SK-N-SH (cell line): ENCODE measurements at regions not wholly inside any gene's neighbourhood (a gene's known extent, or its start where the extent isn't known, plus 50 kb on each side); places are given as distances from the start of the nearest gene placed in this dataset.
"Not testable (repeated sequence)": the region's sequence is repeated elsewhere in the genome, so short reads cannot be mapped to it uniquely, and the experiment has no call there.

Experiments
- CTCF ChIA-PET: fragments of 300-600, 350-600 bp; formaldehyde crosslinking; extraction: SDS; loops from one replicate; lab custom pipeline; 2021; lab: Yijun Ruan, JAX
- POLR2A ChIA-PET: fragments of 350-600 bp; sonication (Branson Sonifier 250); formaldehyde crosslinking; extraction: SDS; loops from one replicate; lab custom pipeline; 2020; ENCODE audit warnings: antibody characterized with exemption, inconsistent platforms; lab: Yijun Ruan, JAX
- DNase-seq: peaks from one replicate; pipeline ENCODE4 v3.0.0; 2012
- H2AFZ ChIP-seq: fragments of 200-600 bp; sonication (generic); 2 replicates; pipeline ENCODE4 v1.8.1; 2016; ENCODE audit warnings: antibody characterized with exemption, mild to moderate bottlenecking, low read depth
- H3F3A ChIP-seq: fragments of 200-600 bp; sonication (generic); replicated peaks from 2 replicates; pipeline ENCODE3; 2016; ENCODE audit warnings: antibody characterized with exemption, mild to moderate bottlenecking; ENCODE audit not compliant: insufficient read depth
- H3K27ac ChIP-seq, 2 experiments: fragments of 200-500 bp in 1 of 2; fragments of 200-600 bp in 1 of 2; sonication (Bioruptor generic) in 1 of 2; sonication (generic), shearing (Covaris generic) in 1 of 2; 2 replicates each; pipeline versions ENCODE4 v1.5.1 to v1.6.1; 2014 to 2016; ENCODE audit warnings: low read depth in 2 of 2, inconsistent platforms in 1 of 2, low read length in 1 of 2, mild to moderate bottlenecking in 1 of 2, mixed read lengths in 1 of 2
- H3K27me3 ChIP-seq: fragments of 200-600 bp; sonication (generic), shearing (Covaris generic); 2 replicates; pipeline ENCODE4 v1.6.1; 2016; ENCODE audit warnings: mixed run types; ENCODE audit not compliant: insufficient read depth
- H3K36me3 ChIP-seq, 2 experiments: fragments of 200-500 bp in 1 of 2; fragments of 200-600 bp in 1 of 2; sonication (Bioruptor generic) in 1 of 2; sonication (generic) in 1 of 2; replicated peaks in 1 of 2; 2 replicates each; pipeline versions ENCODE3 to v1.5.1; 2014 to 2016; ENCODE audit warnings: low read length in 1 of 2, mild to moderate bottlenecking in 1 of 2; ENCODE audit not compliant: insufficient read depth in 2 of 2, control insufficient read depth in 1 of 2
- H3K4me1 ChIP-seq, 2 experiments: fragments of 200-500 bp in 1 of 2; fragments of 200-600 bp in 1 of 2; sonication (Bioruptor generic) in 1 of 2; sonication (generic), shearing (Covaris generic) in 1 of 2; 2 replicates each; pipeline versions ENCODE4 v1.5.1 to v1.6.1; 2014 to 2016; ENCODE audit warnings: low read depth in 1 of 2, low read length in 1 of 2, mixed run types in 1 of 2; ENCODE audit not compliant: insufficient read depth in 2 of 2, control insufficient read depth in 1 of 2
- H3K4me2 ChIP-seq: fragments of 200-600 bp; sonication (generic), shearing (Covaris generic); 2 replicates; pipeline ENCODE4 v1.6.1; 2017; ENCODE audit warnings: mixed run types
- H3K4me3 ChIP-seq, 2 experiments: fragments of 200-500 bp in 1 of 2; fragments of 200-600 bp in 1 of 2; sonication (Bioruptor generic) in 1 of 2; sonication (generic), shearing (Covaris generic) in 1 of 2; 2 replicates each; pipeline versions ENCODE4 v1.5.1 to v1.8.1; 2014 to 2016; ENCODE audit warnings: low read depth in 2 of 2, inconsistent platforms in 1 of 2, low read length in 1 of 2, mild to moderate bottlenecking in 1 of 2, mixed read lengths in 1 of 2, moderate library complexity in 1 of 2
- H3K79me2 ChIP-seq: fragments of 200-600 bp; sonication (generic); 2 replicates; pipeline ENCODE4 v1.8.1; 2017; ENCODE audit warnings: mild to moderate bottlenecking; ENCODE audit not compliant: insufficient read depth
- H3K9ac ChIP-seq: fragments of 200-600 bp; sonication (generic); 2 replicates; pipeline ENCODE4 v1.6.1; 2017; ENCODE audit warnings: mixed run types
- H3K9me2 ChIP-seq: fragments of 200-600 bp; sonication (generic); 2 replicates; pipeline ENCODE4 v1.6.1; 2017; ENCODE audit warnings: mixed run types
- H3K9me3 ChIP-seq: fragments of 200-600 bp; sonication (generic); 2 replicates; pipeline ENCODE4 v1.6.1; 2017; ENCODE audit warnings: mixed run types, mild to moderate bottlenecking, moderate library complexity
- H4K20me1 ChIP-seq: fragments of 200-600 bp; sonication (generic); 2 replicates; pipeline ENCODE4 v1.6.1; 2017; ENCODE audit warnings: mild to moderate bottlenecking, mixed run types; ENCODE audit not compliant: insufficient read depth
- EP300 ChIP-seq, 2 experiments: IDR thresholded peaks; 2 replicates each; pipeline versions ENCODE4 v1.4.0 to v1.6.1; 2012; ENCODE audit warnings: borderline replicate concordance in 1 of 2, low read depth in 1 of 2, low read length in 1 of 2
- RXRA ChIP-seq: IDR thresholded peaks from 2 replicates; pipeline ENCODE4 v1.4.0; 2012; ENCODE audit warnings: low read depth, mild to moderate bottlenecking, borderline replicate concordance
- SIN3A ChIP-seq: IDR thresholded peaks from 2 replicates; pipeline ENCODE4 v1.6.1; 2012; ENCODE audit warnings: low read depth, mild to moderate bottlenecking, low read length, moderate library complexity, borderline replicate concordance
- TAF1 ChIP-seq: IDR thresholded peaks from 2 replicates; pipeline ENCODE4 v1.6.1; 2012; ENCODE audit warnings: low read depth, mild to moderate bottlenecking, low read length, moderate library complexity, borderline replicate concordance
- TEAD4 ChIP-seq: IDR thresholded peaks from 2 replicates; pipeline ENCODE4 v1.4.0; 2012; ENCODE audit warnings: mild to moderate bottlenecking, borderline replicate concordance; ENCODE audit not compliant: insufficient read depth
- YY1 ChIP-seq: IDR thresholded peaks from 2 replicates; pipeline ENCODE4 v1.4.0; 2012; ENCODE audit warnings: low read depth, mild to moderate bottlenecking
- WGBS: methylation state at CpG from one replicate; pipeline ENCODE4 v1.1.6; 2017; ENCODE audit warnings: low lambda C conversion rate; 5-methylcytosine and 5-hydroxymethylcytosine counted together
- TF ChIP-seq, protein P1 (sequence below): IDR thresholded peaks from 2 replicates; pipeline ENCODE4 v1.6.1; 2012; ENCODE audit warnings: mild to moderate bottlenecking, low read depth, low read length, moderate library complexity

DNA sequence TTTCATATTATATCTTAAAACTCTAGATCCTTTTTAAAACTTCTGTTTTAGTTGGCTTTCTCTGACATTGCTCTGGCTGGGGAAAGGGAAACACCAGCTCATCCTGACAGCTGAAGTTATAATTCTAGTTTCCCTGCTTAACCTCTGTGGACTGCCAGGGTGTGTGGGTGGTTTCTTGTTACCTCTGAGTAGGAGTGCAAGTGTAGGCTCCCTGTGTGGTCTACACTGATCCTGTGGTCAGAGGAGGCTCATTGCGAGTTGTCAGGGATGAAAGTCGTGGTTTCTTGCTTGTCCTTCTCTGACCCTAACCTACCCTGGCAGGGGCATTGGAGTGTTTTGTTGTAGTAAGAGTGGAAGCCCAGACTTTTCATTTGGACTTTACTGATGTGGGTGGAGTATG is 221.0 kb downstream of the UTP18 start:
- 46% methylated on average over 2 of the region's 2 CpGs for WGBS
- Histone ChIP-seq H3F3A (no peaks in the 10 kb centered on the region), H4K20me1 (no peaks in the 10 kb centered on the region), H3K36me3 (peaks cover 0 to 3% of the 10 kb centered on the region in 2 experiments), H3K9me3 (peaks cover 11% of the 10 kb centered on the region; the same call in 1 of the 2 replicates), H3K4me3 (no peak overlapping the region), H3K27me3 (no peaks in the 10 kb centered on the region), H3K9ac (no peak overlapping the region), H3K27ac (no peak overlapping the region), H2AFZ (no peak overlapping the region), H3K4me1 (peaks cover 0 to 4% of the 10 kb centered on the region in 2 experiments; a peak in 2 of 4 replicates), H3K4me2 (no peak overlapping the region), H3K79me2 (no peaks in the 10 kb centered on the region), H3K9me2 (no peaks in the 10 kb centered on the region)
- no peak for TF ChIP-seq EP300 (IDR thresholded peaks at IDR 0.05; ENCODE audit: borderline replicate concordance in 1 of 2, low read depth in 1 of 2, low read length in 1 of 2)
- ChIA-PET CTCF (no interaction called here), POLR2A (no interaction called here)
- DNase-seq, result no peak

DNA sequence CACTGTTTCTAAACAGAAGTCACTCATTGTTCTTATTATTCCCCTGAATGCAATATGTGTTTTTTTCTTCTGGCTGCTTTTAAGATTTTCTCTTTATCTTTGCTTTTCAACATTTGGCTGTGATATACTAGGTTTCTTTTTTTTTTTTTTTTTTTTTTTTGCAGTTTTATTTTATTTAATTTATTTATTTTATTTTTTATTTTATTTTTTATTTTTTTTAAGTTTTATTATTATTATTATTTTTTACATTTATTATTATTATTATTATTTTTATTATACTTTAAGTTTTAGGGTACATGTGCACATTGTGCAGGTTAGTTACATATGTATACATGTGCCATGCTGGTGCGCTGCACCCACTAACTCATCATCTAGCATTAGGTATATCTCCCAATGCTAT is 221.9 kb downstream of the UTP18 start:
- H3F3A ChIP-seq, H3K79me2 ChIP-seq, H3K9me2 ChIP-seq, H3K27me3 ChIP-seq, H3K4me2 ChIP-seq, H3K36me3 ChIP-seq, H3K4me3 ChIP-seq, H3K27ac ChIP-seq, H3K9ac ChIP-seq, H4K20me1 ChIP-seq, DNase-seq, H2AFZ ChIP-seq, CTCF ChIA-PET, POLR2A ChIA-PET: not testable (repeated sequence)
- peaks cover 0 to 10% of the 10 kb centered on the region in 2 experiments; a peak in 2 of 4 replicates for H3K4me1 ChIP-seq
- peaks cover 11% of the 10 kb centered on the region; the same call in 1 of the 2 replicates for H3K9me3 ChIP-seq
- WGBS, result 86% methylated on average over 1 of the region's 1 CpG

DNA sequence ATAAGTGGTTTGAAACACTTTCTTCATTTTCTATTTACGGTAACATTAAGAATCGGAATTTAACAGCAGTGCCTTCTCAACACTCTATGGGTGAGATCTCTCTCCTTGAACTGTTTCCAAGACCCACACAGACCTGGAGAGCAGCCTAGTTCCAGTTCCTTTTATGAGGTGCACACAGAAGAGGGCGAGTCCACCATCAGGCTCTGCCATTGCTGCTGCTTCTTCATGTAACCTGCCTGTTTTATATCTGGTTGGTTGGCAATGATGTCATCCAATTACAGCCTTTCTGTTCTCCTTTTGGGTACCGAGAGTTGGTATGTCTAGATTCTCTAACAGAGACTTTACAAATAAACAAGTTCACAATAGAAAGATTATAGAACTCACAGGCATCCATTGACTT is 225.7 kb downstream of the UTP18 start:
- no peaks in the 10 kb centered on the region for H3K36me3 ChIP-seq
- peak overlapping the region in 1 of 2 experiments; percentile 95; a peak in 2 of 4 replicates for H3K27ac ChIP-seq
- TF ChIP-seq YY1, result no peak
- TF ChIP-seq TAF1, result no peak
- TF ChIP-seq SIN3A, result no peak
- TF ChIP-seq RXRA, result no peak
- no peak for TF ChIP-seq TEAD4
- TF ChIP-seq, protein P1, sequence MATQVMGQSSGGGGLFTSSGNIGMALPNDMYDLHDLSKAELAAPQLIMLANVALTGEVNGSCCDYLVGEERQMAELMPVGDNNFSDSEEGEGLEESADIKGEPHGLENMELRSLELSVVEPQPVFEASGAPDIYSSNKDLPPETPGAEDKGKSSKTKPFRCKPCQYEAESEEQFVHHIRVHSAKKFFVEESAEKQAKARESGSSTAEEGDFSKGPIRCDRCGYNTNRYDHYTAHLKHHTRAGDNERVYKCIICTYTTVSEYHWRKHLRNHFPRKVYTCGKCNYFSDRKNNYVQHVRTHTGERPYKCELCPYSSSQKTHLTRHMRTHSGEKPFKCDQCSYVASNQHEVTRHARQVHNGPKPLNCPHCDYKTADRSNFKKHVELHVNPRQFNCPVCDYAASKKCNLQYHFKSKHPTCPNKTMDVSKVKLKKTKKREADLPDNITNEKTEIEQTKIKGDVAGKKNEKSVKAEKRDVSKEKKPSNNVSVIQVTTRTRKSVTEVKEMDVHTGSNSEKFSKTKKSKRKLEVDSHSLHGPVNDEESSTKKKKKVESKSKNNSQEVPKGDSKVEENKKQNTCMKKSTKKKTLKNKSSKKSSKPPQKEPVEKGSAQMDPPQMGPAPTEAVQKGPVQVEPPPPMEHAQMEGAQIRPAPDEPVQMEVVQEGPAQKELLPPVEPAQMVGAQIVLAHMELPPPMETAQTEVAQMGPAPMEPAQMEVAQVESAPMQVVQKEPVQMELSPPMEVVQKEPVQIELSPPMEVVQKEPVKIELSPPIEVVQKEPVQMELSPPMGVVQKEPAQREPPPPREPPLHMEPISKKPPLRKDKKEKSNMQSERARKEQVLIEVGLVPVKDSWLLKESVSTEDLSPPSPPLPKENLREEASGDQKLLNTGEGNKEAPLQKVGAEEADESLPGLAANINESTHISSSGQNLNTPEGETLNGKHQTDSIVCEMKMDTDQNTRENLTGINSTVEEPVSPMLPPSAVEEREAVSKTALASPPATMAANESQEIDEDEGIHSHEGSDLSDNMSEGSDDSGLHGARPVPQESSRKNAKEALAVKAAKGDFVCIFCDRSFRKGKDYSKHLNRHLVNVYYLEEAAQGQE, result no peak
- no peaks in the 10 kb centered on the region for H3K27me3 ChIP-seq
- H2AFZ ChIP-seq, result no peak overlapping the region
- H3F3A ChIP-seq, result no peaks in the 10 kb centered on the region
- POLR2A ChIA-PET, result no interaction called here
- no peak overlapping the region for H3K4me3 ChIP-seq
- no peak for DNase-seq
- H3K9me3 ChIP-seq, result peaks cover 3% of the 10 kb centered on the region; the same call in 1 of the 2 replicates
- H3K79me2 ChIP-seq, result no peaks in the 10 kb centered on the region
- 45% methylated on average over 4 of the region's 4 CpGs for WGBS
- no peaks in the 10 kb centered on the region for H4K20me1 ChIP-seq
- no peaks in the 10 kb centered on the region for H3K9me2 ChIP-seq
- peaks cover 0 to 17% of the 10 kb centered on the region in 2 experiments; a peak in 2 of 4 replicates for H3K4me1 ChIP-seq
- H3K4me2 ChIP-seq, result no peak overlapping the region
- CTCF ChIA-PET, result interaction anchor here (0.9 to 1.3 kb wide), 5 partner anchors 12 to 33 kb away, joined by 3 to 4 read pairs (median 3); no protein-coding TSS in a partner anchor
- H3K9ac ChIP-seq, result no peak overlapping the region
